Breast epithelium (tissue), 3 donors: ENCODE measurements at regions not wholly inside any gene's neighbourhood (a gene's known extent, or its start where the extent isn't known, plus 50 kb on each side); places are given as distances from the start of the nearest gene placed in this dataset.

Source experiments
- CTCF ChIP-seq, 3 donors: fragments of 450-650 bp; IDR thresholded peaks; one replicate each; pipeline ENCODE4 v1.5.1; 2016 to 2017; ENCODE audit warnings: antibody characterized with exemption in 3 of 3, mild to moderate bottlenecking in 3 of 3, moderate library complexity in 3 of 3
- POLR2A ChIP-seq: fragments of 450-650 bp; IDR thresholded peaks from one replicate; pipeline ENCODE4 v1.6.1; 2016; ENCODE audit warnings: antibody characterized with exemption, mild to moderate bottlenecking, moderate library complexity
- POLR2AphosphoS5 ChIP-seq, 3 donors: sonication (generic); formaldehyde crosslinking; IDR thresholded peaks; one replicate each; pipeline ENCODE4 v1.6.1; 2017; ENCODE audit warnings: antibody characterized with exemption in 3 of 3

GRCh38 chr6:27023664-27024063 lies 223.8 kb upstream of the PRSS16 start:
- no peak for TF ChIP-seq CTCF (IDR thresholded peaks at IDR 0.05)
- TF ChIP-seq POLR2A = no peak
- no peak for TF ChIP-seq POLR2AphosphoS5 (IDR thresholded peaks at IDR 0.05)
